HG02943 (cell line): ENCODE measurements at regions not wholly inside any gene's neighbourhood (a gene's known extent, or its start where the extent isn't known, plus 50 kb on each side); places are given as distances from the start of the nearest gene placed in this dataset.

ENCODE experiments used
- ATAC-seq: cut with Tn5 transposase; IDR thresholded peaks from one replicate; pipeline ENCODE4 v1.9.1; 2021; ENCODE audit warnings: mild to moderate bottlenecking, low read depth, moderate library complexity; ENCODE audit not compliant: unreplicated experiment

- ATAC-seq: no peak
Observed at GRCh38 chr18:2178036-2178435, 393.3 kb downstream of the METTL4 start.

- no peak for ATAC-seq
Observed at GRCh38 chr18:2179498-2180183, 391.7 kb downstream of the METTL4 start.

- no peak for ATAC-seq
Observed at GRCh38 chr18:2180586-2180985, 390.7 kb downstream of the METTL4 start.

- no peak for ATAC-seq
Observed at GRCh38 chr18:2183432-2183831, 387.9 kb downstream of the METTL4 start.

GRCh38 chr18:2186967-2187366 lies 384.3 kb downstream of the METTL4 start:
- ATAC-seq: no peak

GRCh38 chr18:2188258-2188657 lies 383.0 kb downstream of the METTL4 start:
- no peak for ATAC-seq

- ATAC-seq: no peak
Observed at GRCh38 chr18:2191180-2191790, 380.0 kb downstream of the METTL4 start.

GRCh38 chr18:2192562-2192961 lies 378.7 kb downstream of the METTL4 start:
- no peak for ATAC-seq

GRCh38 chr18:2197946-2198345 lies 373.4 kb downstream of the METTL4 start:
- ATAC-seq: no peak

- ATAC-seq: no peak
Observed at GRCh38 chr18:2199060-2199459, 372.2 kb downstream of the METTL4 start.

- ATAC-seq: no peak
Observed at GRCh38 chr18:2201036-2201600, 370.2 kb downstream of the METTL4 start.

- no peak for ATAC-seq
Observed at GRCh38 chr18:2204736-2205135, 366.6 kb downstream of the METTL4 start.

- no peak for ATAC-seq
Observed at GRCh38 chr18:2207294-2207693, 364.0 kb downstream of the METTL4 start.

GRCh38 chr18:2212598-2213205 lies 358.6 kb downstream of the METTL4 start:
- no peak for ATAC-seq

GRCh38 chr18:2213905-2214304 lies 357.4 kb downstream of the METTL4 start:
- ATAC-seq: no peak

- no peak for ATAC-seq
Observed at GRCh38 chr18:2217356-2217755, 353.9 kb downstream of the METTL4 start.

GRCh38 chr18:2218101-2218500 lies 353.2 kb downstream of the METTL4 start:
- ATAC-seq: no peak

- no peak for ATAC-seq
Observed at GRCh38 chr18:2219706-2220105, 351.6 kb downstream of the METTL4 start.

GRCh38 chr18:2222270-2223185 lies 348.8 kb downstream of the METTL4 start:
- no peak for ATAC-seq

- ATAC-seq: no peak
Observed at GRCh38 chr18:2223449-2223848, 347.9 kb downstream of the METTL4 start.

GRCh38 chr18:2223849-2224248 lies 347.5 kb downstream of the METTL4 start:
- no peak for ATAC-seq
